ENCODE measurements at regions not wholly inside any gene's neighbourhood (a gene's known extent, or its start where the extent isn't known, plus 50 kb on each side); places are given as distances from the start of the nearest gene placed in this dataset.

DNA sequence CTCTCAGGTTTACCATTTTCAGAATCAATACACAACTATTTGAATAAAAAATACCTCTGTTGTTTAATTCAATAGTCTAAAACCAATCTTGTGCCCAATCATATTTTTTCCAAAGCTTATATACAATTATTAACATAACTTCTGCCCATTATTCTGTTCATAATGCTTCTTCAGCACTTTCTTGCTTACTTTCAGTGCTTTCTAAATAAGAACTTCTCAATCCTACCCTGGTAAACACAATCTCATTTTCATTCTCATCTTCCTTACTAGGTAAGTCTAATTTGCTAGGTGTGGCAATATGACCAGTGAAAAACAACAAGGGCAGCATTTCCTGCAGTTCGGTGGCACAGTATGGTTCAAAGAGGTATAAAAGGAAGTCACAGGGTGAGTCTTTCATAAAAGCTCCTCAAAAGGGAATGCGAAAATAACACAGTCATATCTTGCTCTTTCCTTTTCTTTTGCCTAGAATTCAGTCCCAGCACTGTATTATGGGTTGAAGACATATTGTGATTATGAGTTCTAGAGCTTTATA, 103.5 kb downstream of the FOXG1 start:
- no peak for DNase-seq (ENCODE audit: low read depth)
- TF ChIP-seq, protein P1, sequence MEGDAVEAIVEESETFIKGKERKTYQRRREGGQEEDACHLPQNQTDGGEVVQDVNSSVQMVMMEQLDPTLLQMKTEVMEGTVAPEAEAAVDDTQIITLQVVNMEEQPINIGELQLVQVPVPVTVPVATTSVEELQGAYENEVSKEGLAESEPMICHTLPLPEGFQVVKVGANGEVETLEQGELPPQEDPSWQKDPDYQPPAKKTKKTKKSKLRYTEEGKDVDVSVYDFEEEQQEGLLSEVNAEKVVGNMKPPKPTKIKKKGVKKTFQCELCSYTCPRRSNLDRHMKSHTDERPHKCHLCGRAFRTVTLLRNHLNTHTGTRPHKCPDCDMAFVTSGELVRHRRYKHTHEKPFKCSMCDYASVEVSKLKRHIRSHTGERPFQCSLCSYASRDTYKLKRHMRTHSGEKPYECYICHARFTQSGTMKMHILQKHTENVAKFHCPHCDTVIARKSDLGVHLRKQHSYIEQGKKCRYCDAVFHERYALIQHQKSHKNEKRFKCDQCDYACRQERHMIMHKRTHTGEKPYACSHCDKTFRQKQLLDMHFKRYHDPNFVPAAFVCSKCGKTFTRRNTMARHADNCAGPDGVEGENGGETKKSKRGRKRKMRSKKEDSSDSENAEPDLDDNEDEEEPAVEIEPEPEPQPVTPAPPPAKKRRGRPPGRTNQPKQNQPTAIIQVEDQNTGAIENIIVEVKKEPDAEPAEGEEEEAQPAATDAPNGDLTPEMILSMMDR (IDR thresholded peaks at IDR 0.05; ENCODE audit: insufficient read depth, low read depth, low read length, missing control alignments), result no peak

DNA sequence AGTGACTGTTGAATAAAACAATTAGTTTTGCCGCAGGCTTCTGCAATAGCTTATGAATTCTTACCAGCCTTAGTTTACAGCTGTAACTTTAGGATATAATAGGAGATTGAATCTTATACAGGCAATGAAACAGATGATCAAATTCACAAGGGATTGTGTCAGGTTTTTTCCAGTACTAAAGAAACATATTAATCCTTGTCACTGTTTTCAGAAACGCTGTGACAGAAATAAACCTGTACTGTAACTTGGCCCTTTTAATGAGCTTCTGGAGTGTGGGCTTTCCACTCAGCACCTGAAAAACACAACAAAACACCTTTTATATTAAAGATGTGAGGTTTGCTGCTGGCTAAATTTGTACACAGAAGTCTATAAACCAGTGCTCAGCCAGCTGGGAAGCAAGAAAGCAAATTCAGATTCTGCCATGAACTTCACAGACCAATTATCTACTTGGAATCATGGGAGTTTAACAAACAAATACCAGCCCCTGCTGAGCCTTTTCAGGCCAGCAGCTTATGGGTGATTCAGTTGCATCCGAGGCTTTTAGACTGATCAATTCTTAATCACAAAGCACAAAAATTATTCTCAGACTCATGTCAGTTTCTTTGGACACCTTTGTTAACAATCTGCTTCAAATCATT, 109.5 kb downstream of the FOXG1 start:
- DNase-seq (ENCODE audit: low read depth), result no peak
- TF ChIP-seq, protein P1 (IDR thresholded peaks at IDR 0.05; ENCODE audit: insufficient read depth, low read depth, low read length, missing control alignments), result no peak
- H3K4me3 ChIP-seq (ENCODE audit: low read length), result no peak overlapping the region

More for the DNA sequence above, 103.5 kb downstream of the FOXG1 start:
- H3K4me3 ChIP-seq (ENCODE audit: low read length), result no peak overlapping the region

DNA sequence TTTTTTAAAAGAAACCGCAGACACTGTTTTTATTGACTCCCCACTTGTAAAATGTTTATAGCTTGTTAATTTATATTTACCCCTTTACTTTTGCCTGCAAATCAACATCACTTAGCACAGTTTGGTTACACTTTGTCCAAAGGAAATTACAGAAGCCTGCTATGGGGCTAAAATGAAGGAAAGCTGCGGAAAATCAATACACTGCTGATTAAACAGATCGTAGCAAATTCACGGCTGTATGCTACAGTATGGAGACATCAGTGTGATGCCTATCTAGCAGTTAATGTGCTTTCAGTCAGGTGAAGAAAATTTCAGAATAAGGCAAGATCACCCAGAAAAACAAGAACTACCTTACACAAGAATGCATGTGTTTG, 110.0 kb downstream of the FOXG1 start:
- no peak for DNase-seq (ENCODE audit: low read depth)
- TF ChIP-seq, protein P1 (IDR thresholded peaks at IDR 0.05; ENCODE audit: insufficient read depth, low read depth, low read length, missing control alignments), result no peak
- no peak overlapping the region for H3K4me3 ChIP-seq (ENCODE audit: low read length)

DNA sequence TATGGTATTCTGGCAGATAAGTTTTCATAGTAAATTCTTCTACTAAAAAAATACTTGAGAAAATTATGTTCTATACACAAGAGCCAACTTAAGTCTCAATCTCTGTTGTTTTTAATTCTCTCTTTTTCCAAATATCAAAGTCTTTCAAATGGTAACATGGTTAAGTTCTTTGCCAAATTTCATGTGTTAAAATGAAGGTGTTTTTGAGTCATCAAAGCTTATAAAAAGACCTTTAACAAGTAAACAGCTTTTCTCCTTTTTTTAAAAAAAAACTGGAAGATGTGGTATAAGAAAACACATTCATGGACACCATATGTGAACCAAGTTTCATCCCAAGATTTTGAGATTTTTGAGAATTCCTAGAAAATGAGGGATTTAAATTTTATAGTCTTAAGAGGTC, 111.3 kb downstream of the FOXG1 start:
- no peak overlapping the region for H3K4me3 ChIP-seq (ENCODE audit: low read length)
- no peak for DNase-seq (ENCODE audit: low read depth)
- TF ChIP-seq, protein P1 (IDR thresholded peaks at IDR 0.05; ENCODE audit: insufficient read depth, low read depth, low read length, missing control alignments), result no peak

DNA sequence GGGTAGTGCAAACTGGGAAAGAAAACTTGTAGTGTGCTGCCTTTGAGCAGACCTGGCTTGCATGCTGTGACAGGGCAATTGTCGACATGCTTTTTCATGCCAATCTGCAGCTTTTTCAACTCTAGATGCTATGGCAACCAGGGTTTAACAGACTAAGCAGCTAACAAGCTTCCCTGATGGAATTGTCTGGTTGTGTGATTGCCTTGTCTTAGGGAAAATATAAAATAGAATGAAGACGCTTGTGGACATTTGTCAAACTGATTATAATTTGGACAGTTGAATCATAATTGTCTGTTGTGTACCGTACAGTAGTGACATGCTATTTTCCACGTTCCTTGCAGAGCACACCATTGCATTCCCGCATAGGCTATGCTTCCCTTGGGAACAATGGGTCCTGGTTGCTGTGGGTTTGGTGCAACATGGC, 113.0 kb downstream of the FOXG1 start:
- no peak overlapping the region for H3K4me3 ChIP-seq (ENCODE audit: low read length)
- DNase-seq (ENCODE audit: low read depth), result no peak
- TF ChIP-seq, protein P1 (IDR thresholded peaks at IDR 0.05; ENCODE audit: insufficient read depth, low read depth, low read length, missing control alignments), result no peak

DNA sequence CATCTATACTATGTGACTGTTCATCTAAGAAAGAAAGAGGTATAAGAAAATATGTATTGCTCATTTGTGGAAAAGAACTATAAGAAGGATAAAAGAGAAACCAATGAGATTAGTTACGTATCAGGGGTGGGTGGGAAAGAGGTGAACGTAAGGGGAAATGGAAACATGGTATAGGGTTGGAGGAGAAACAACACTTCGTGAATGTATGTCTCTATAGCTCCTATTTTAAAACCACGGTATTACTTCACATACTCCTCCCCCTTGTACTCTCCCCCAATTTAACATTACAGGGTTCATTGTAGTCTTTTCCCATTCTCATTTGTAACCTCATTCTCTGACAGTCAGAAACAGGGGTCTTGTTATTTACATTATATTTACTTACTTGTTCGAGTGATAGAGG, 120.4 kb downstream of the FOXG1 start:
- TF ChIP-seq, protein P1 (IDR thresholded peaks at IDR 0.05; ENCODE audit: insufficient read depth, low read depth, low read length, missing control alignments), result no peak
- H3K4me3 ChIP-seq (ENCODE audit: low read length), result no peak overlapping the region
- DNase-seq (ENCODE audit: low read depth), result no peak

DNA sequence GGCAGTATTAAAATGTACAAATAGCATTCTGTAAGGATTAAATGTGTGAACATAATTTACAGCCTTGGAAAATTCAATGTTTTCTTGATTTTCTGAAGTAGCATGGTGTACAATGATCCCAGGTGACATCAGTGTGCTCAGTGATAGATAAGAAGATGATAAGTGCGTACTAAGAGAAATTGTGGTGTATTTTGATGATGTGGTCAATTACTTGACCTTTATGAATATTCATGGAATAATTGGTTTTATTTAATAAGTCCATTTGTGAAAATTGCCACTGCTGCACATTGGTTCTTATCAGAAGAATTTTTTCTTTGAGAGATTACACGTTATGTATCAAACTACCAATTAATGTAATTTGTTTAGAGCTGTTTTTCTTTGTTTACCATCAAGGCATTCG, 128.8 kb downstream of the FOXG1 start:
- TF ChIP-seq, protein P1 (IDR thresholded peaks at IDR 0.05; ENCODE audit: insufficient read depth, low read depth, low read length, missing control alignments), result no peak
- DNase-seq (ENCODE audit: low read depth), result no peak

More for the DNA sequence above, 128.8 kb downstream of the FOXG1 start:
- no peak overlapping the region for H3K4me3 ChIP-seq (ENCODE audit: low read length)
